OCI-LY3 (cell line): ENCODE measurements at regions not wholly inside any gene's neighbourhood (a gene's known extent, or its start where the extent isn't known, plus 50 kb on each side); places are given as distances from the start of the nearest gene placed in this dataset.

Experiments used
- EZH2phosphoT487 ChIP-seq: fragments of 200-600 bp; shearing (Covaris generic); IDR thresholded peaks from 2 replicates; pipeline ENCODE4 v1.6.1; 2018; ENCODE audit warnings: antibody characterized with exemption, mixed run types, low read depth
- TF ChIP-seq, protein P1 (sequence below): fragments of 200-600, 300-600 bp; sonication (generic); IDR thresholded peaks from 2 replicates; pipeline ENCODE4 v1.5.1; 2014; ENCODE audit warnings: antibody characterized with exemption, low read length, low read depth

DNA sequence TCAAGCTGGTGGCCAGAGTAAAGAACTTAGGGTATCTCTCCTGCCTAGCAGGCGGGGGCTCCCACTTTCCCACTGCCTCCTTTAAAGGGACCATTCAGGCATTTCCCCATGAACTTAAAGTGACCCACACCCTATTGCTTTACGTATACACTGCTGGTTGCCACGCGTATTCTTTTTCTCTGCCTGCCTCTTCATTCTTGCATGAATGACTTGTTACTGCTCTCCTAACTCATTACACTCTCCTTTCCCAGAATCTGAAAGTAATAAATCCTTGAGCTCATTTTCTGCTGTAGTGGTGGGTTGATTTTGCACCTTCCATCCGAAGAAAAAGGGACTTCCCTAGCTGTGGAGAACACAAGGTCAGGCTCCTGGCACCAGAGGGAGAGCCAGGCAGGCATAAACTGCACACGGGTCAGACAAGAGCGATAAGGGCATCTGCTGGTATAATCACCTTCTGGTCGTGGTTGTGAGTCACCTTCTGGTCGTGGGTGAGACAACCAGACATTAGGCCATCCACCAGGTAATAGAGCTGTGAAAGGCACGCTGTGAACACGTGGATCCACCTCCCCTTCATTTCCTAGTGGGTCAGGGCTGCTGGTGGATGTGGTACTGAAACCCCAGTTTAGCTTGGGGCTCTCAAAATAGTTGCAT is 950.3 kb downstream of the SOCS6 start:
- TF ChIP-seq, protein P1, sequence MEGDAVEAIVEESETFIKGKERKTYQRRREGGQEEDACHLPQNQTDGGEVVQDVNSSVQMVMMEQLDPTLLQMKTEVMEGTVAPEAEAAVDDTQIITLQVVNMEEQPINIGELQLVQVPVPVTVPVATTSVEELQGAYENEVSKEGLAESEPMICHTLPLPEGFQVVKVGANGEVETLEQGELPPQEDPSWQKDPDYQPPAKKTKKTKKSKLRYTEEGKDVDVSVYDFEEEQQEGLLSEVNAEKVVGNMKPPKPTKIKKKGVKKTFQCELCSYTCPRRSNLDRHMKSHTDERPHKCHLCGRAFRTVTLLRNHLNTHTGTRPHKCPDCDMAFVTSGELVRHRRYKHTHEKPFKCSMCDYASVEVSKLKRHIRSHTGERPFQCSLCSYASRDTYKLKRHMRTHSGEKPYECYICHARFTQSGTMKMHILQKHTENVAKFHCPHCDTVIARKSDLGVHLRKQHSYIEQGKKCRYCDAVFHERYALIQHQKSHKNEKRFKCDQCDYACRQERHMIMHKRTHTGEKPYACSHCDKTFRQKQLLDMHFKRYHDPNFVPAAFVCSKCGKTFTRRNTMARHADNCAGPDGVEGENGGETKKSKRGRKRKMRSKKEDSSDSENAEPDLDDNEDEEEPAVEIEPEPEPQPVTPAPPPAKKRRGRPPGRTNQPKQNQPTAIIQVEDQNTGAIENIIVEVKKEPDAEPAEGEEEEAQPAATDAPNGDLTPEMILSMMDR, result no peak
- no peak for TF ChIP-seq EZH2phosphoT487
